Testis (tissue), 2 donors: ENCODE measurements at regions not wholly inside any gene's neighbourhood (a gene's known extent, or its start where the extent isn't known, plus 50 kb on each side); places are given as distances from the start of the nearest gene placed in this dataset.

Experiments used
- DNase-seq: peaks from one replicate; pipeline ENCODE4 v3.0.0-alpha.2; 2019
- H3K27ac ChIP-seq, 2 donors: fragments of 200-600 bp; sonication (generic); one replicate each; pipeline ENCODE4 v1.5.1; 2019
- H3K27me3 ChIP-seq: fragments of 200-600 bp; sonication (generic); one replicate; pipeline ENCODE4 v1.5.1; 2019
- H3K36me3 ChIP-seq: fragments of 200-600 bp; sonication (generic); one replicate; pipeline ENCODE4 v1.5.1; 2017; ENCODE audit warnings: low read depth; ENCODE audit errors: missing control alignments
- H3K4me1 ChIP-seq: fragments of 200-600 bp; sonication (generic); one replicate; pipeline ENCODE4 v1.5.1; 2019
- H3K4me3 ChIP-seq, 2 donors: fragments of 200-600 bp; sonication (generic); one replicate each; pipeline ENCODE4 v1.5.1; 2017 to 2019
- H3K9me3 ChIP-seq: fragments of 200-600 bp; sonication (generic); one replicate; pipeline ENCODE4 v1.5.1; 2017
- POLR2A ChIP-seq: fragments of 450-650 bp; IDR thresholded peaks from one replicate; pipeline ENCODE4 v1.6.1; 2017; ENCODE audit warnings: antibody characterized with exemption, mild to moderate bottlenecking, moderate library complexity
- WGBS, 2 donors: methylation state at CpG; one replicate each; pipeline ENCODE4 v1.1.5; 2018; 5-methylcytosine and 5-hydroxymethylcytosine counted together
- intact Hi-C: fragments of 100-400 bp; cut with DNase I; formaldehyde crosslinking; loops from one replicate; pipeline ENCODE4 v1.15.1; 2023; ENCODE audit warnings: low total_unique reads
- TF ChIP-seq, protein P1 (sequence below), 3 experiments: fragments of 450-650 bp in 2 of 3; fragments of 200-600 bp in 1 of 3; sonication (generic) in 1 of 3; IDR thresholded peaks; one replicate each; pipeline ENCODE4 v1.5.1; 2016 to 2019; ENCODE audit warnings: antibody characterized with exemption in 3 of 3, mild to moderate bottlenecking in 2 of 3, moderate library complexity in 1 of 3

DNA sequence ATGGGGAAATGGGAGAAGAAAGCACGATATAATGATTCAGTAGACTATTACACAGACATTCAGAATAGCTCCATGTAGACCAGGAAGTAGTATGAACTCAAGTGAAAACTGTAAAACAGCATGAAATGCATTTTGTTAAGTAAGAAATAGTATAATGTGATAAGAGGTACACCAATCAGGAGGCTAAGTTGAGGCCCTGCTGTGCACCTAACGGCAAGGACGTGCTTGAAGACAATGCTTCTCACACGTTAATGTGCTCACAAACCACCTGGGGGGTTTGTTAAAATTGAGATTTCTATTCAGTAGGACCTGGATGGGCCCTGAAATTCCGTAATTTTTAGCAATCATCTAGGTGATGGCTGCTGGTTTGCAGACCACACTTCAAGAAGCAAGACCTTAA is 178.9 kb upstream of the SULF2 start:
- no peak overlapping the region for H3K27ac ChIP-seq
- H3K9me3 ChIP-seq = no peaks in the 10 kb centered on the region
- TF ChIP-seq POLR2A = no peak
- TF ChIP-seq, protein P1, sequence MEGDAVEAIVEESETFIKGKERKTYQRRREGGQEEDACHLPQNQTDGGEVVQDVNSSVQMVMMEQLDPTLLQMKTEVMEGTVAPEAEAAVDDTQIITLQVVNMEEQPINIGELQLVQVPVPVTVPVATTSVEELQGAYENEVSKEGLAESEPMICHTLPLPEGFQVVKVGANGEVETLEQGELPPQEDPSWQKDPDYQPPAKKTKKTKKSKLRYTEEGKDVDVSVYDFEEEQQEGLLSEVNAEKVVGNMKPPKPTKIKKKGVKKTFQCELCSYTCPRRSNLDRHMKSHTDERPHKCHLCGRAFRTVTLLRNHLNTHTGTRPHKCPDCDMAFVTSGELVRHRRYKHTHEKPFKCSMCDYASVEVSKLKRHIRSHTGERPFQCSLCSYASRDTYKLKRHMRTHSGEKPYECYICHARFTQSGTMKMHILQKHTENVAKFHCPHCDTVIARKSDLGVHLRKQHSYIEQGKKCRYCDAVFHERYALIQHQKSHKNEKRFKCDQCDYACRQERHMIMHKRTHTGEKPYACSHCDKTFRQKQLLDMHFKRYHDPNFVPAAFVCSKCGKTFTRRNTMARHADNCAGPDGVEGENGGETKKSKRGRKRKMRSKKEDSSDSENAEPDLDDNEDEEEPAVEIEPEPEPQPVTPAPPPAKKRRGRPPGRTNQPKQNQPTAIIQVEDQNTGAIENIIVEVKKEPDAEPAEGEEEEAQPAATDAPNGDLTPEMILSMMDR (IDR thresholded peaks at IDR 0.05) = no peak
- no peak for DNase-seq
- intact Hi-C loops = no loop called here
- no peaks in the 10 kb centered on the region for H3K36me3 ChIP-seq
- no peak overlapping the region for H3K4me3 ChIP-seq
- no peaks in the 10 kb centered on the region for H3K4me1 ChIP-seq
- H3K27me3 ChIP-seq = no peaks in the 10 kb centered on the region
- WGBS, 2 donors = 92 to 96% methylated on average over 5 of the region's 5 CpGs

DNA sequence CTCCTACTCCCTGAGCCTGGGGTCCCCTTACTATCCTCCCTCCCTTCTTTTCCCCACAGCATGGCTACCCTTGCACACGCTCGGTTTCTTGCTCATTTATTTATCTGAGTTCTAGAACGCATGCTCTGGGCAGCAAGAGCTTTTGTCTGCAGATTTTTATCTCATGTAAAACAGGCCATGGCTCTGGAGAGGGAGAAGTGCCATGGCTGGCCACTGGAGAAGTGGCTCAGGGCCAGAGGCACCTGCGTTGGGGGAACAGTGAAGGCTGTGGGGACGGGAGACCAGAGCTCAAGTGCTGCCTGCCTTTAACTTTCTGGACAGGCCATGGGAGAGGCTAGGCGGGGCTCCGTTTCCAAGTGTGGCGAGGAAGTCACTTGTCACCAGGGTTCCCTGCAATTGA is 177.7 kb upstream of the SULF2 start:
- WGBS, 2 donors = 71 to 80% methylated on average over 5 to 8 of the region's 8 CpGs

DNA sequence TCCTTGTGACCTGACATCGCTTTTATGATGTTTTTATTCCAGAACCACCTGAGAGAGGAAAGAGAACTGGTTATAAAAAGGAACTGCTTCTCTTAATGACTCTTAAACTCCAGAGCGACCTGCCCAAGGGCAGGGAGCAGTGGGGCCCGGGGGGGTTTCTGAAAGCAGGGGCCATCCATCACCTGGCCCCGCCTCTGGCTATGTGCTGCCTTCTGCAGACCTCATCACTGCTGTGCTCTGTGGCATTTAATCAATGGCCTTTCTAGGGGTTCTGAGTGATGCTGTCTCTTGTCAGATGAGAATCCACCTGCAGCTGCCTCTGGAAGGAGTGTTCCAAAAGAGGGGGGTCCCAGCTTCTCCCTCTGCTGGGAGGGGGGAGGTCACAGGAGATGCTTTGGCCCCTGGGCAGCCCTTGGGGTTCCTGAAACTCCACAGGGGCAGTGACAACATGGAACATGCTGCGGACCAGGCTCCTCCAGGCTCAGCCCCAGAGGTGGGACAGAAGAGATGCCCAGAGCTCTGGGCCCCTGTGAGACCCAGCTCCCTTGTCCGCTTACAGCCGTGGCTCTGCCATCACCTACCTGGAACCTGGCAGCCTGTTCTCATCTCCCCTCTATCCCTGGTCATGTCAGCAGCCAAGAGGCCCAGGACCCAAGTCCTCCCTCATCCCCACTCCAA is 177.1 kb upstream of the SULF2 start:
- TF ChIP-seq, protein P1 (IDR thresholded peaks at IDR 0.05) = no peak
- Histone ChIP-seq H3K9me3 (no peaks in the 10 kb centered on the region), H3K4me3 (no peak overlapping the region), H3K36me3 (no peaks in the 10 kb centered on the region), H3K27ac (no peak overlapping the region), H3K27me3 (no peaks in the 10 kb centered on the region), H3K4me1 (peaks cover 4% of the 10 kb centered on the region)
- intact Hi-C loops = no loop called here
- 86 to 93% methylated on average over 7 of the region's 7 CpGs for WGBS, 2 donors
- DNase-seq = no peak

More for the DNA sequence above, 177.7 kb upstream of the SULF2 start:
- Histone ChIP-seq H3K4me3 (no peak overlapping the region), H3K27ac (no peak overlapping the region), H3K36me3 (no peaks in the 10 kb centered on the region), H3K9me3 (no peaks in the 10 kb centered on the region), H3K4me1 (peaks cover 4% of the 10 kb centered on the region), H3K27me3 (no peaks in the 10 kb centered on the region)
- intact Hi-C loops = no loop called here
- TF ChIP-seq POLR2A = no peak
- TF ChIP-seq, protein P1 (IDR thresholded peaks at IDR 0.05) = no peak
- DNase-seq = no peak

DNA sequence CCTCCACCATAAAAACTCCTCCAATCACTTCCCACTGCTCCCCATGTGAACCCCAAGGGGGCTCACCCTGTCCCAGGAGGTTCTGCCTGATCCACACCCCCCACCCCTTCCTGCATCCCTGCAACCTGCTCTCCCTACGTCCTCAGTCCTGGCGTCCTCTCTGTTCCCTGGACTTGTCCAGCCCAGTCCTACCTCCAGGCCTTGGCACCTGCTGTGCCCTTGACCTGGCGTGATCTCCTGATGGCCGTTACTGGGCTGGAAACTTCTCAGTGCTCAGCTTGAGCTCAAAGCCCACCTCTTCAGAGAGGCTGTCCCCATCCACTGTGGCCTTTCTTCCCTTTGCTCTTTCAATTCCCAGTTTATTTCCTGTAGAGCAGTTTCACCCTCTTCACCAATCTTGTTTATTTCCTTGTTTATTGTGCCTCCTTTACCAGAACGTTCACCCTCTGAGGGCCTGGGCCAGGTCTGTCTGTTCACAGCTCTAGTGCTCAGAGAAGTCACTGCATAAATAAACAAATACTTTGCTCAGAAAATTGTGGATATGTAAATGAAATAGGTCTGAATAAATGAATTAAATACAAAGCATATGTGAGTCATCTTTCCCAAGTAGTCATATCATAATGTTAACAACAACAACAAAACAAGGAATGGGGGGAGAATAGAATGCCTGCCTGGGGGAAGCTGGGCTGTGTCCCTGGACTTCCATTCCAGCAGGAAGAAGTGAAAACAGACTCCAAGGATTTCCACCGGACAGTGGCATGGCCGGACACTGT is 175.7 kb upstream of the SULF2 start:
- no peak overlapping the region for H3K4me3 ChIP-seq
- intact Hi-C loops = no loop called here
- H3K27ac ChIP-seq = no peak overlapping the region
- H3K36me3 ChIP-seq = no peaks in the 10 kb centered on the region
- TF ChIP-seq, protein P1 (IDR thresholded peaks at IDR 0.05) = no peak
- no peak for TF ChIP-seq POLR2A
- no peaks in the 10 kb centered on the region for H3K27me3 ChIP-seq
- peaks cover 6% of the 10 kb centered on the region for H3K4me1 ChIP-seq
- DNase-seq = no peak
- H3K9me3 ChIP-seq = no peaks in the 10 kb centered on the region
- WGBS, 2 donors = 70 to 71% methylated on average over 7 of the region's 7 CpGs
